ENCODE measurements at regions not wholly inside any gene's neighbourhood (a gene's known extent, or its start where the extent isn't known, plus 50 kb on each side); places are given as distances from the start of the nearest gene placed in this dataset.

DNA sequence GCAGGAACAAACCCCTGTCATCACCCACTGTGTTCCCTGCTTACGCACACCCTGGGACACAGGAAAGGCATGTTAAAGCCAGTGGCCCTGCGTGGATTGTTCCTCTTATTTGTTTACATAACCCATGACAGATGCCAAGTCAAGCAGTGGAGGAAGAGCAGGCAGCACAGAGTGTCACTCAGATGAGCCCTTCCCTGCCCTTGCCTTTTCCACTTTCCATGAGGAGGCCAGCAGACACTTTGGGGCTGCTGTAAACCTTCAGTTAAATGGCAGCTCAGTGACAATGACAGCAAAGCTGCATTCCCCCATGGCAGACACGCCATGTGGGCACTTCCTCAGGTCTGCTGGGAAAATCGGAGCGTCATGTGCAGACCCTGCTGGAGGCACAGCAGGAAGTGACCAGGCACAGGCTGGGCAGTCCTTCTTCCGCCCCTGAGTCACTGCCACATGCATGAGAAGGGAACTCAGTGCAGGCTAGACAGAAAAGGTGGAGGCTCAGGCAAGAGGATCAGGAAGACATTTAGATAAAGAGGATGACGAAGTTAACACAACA lies 216.8 kb upstream of the PIK3R1 start:
- TF ChIP-seq, protein P1, sequence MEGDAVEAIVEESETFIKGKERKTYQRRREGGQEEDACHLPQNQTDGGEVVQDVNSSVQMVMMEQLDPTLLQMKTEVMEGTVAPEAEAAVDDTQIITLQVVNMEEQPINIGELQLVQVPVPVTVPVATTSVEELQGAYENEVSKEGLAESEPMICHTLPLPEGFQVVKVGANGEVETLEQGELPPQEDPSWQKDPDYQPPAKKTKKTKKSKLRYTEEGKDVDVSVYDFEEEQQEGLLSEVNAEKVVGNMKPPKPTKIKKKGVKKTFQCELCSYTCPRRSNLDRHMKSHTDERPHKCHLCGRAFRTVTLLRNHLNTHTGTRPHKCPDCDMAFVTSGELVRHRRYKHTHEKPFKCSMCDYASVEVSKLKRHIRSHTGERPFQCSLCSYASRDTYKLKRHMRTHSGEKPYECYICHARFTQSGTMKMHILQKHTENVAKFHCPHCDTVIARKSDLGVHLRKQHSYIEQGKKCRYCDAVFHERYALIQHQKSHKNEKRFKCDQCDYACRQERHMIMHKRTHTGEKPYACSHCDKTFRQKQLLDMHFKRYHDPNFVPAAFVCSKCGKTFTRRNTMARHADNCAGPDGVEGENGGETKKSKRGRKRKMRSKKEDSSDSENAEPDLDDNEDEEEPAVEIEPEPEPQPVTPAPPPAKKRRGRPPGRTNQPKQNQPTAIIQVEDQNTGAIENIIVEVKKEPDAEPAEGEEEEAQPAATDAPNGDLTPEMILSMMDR (IDR thresholded peaks at IDR 0.05; ENCODE audit: insufficient read depth, low read length, poor library complexity, severe bottlenecking), result no peak
- TF ChIP-seq EZH2phosphoT487 (conservative IDR thresholded peaks at IDR 0.05; ENCODE audit: low read length), result no peak
